HG03196 (cell line): ENCODE measurements at regions not wholly inside any gene's neighbourhood (a gene's known extent, or its start where the extent isn't known, plus 50 kb on each side); places are given as distances from the start of the nearest gene placed in this dataset.
"Not testable (repeated sequence)": the region's sequence is repeated elsewhere in the genome, so short reads cannot be mapped to it uniquely, and the experiment has no call there.

Experiments
- ATAC-seq: cut with Tn5 transposase; IDR thresholded peaks from one replicate; pipeline ENCODE4 v1.9.1; 2021; ENCODE audit not compliant: unreplicated experiment

- ATAC-seq: no peak
Observed at GRCh38 chr13:110045202-110045601, 258.8 kb upstream of the IRS2 start.

GRCh38 chr13:110044551-110045111, 258.2 kb upstream of the IRS2 start:
- no peak for ATAC-seq

- ATAC-seq: no peak
Observed at GRCh38 chr13:110042253-110042950, 256.0 kb upstream of the IRS2 start.

- ATAC-seq: not testable (repeated sequence)
Observed at GRCh38 chr13:110041638-110042037, 255.3 kb upstream of the IRS2 start.

GRCh38 chr13:110037925-110038573, 251.7 kb upstream of the IRS2 start:
- ATAC-seq: no peak

- no peak for ATAC-seq
Observed at GRCh38 chr13:110036060-110036459, 249.7 kb upstream of the IRS2 start.

- no peak for ATAC-seq
Observed at GRCh38 chr13:110034031-110034549, 247.7 kb upstream of the IRS2 start.

GRCh38 chr13:110032969-110033368, 246.6 kb upstream of the IRS2 start:
- no peak for ATAC-seq

- no peak for ATAC-seq
Observed at GRCh38 chr13:110030394-110030928, 244.1 kb upstream of the IRS2 start.

- ATAC-seq: no peak
Observed at GRCh38 chr13:110028838-110029621, 242.6 kb upstream of the IRS2 start.

- no peak for ATAC-seq
Observed at GRCh38 chr13:110028311-110028710, 241.9 kb upstream of the IRS2 start.

GRCh38 chr13:110027470-110028240, 241.3 kb upstream of the IRS2 start:
- ATAC-seq: no peak

GRCh38 chr13:110024645-110024980, 238.2 kb upstream of the IRS2 start:
- ATAC-seq: no peak

- no peak for ATAC-seq
Observed at GRCh38 chr13:110023729-110024644, 237.6 kb upstream of the IRS2 start.

GRCh38 chr13:110018009-110018408, 231.6 kb upstream of the IRS2 start:
- ATAC-seq: no peak

- no peak for ATAC-seq
Observed at GRCh38 chr13:110017379-110017778, 231.0 kb upstream of the IRS2 start.

- no peak for ATAC-seq
Observed at GRCh38 chr13:110015253-110015652, 228.9 kb upstream of the IRS2 start.

- ATAC-seq: no peak
Observed at GRCh38 chr13:110014719-110015118, 228.3 kb upstream of the IRS2 start.

- no peak for ATAC-seq
Observed at GRCh38 chr13:110012102-110012739, 225.8 kb upstream of the IRS2 start.
